Medulla oblongata (tissue), 1 donor: ENCODE measurements at regions not wholly inside any gene's neighbourhood (a gene's known extent, or its start where the extent isn't known, plus 50 kb on each side); places are given as distances from the start of the nearest gene placed in this dataset.
"Not testable (repeated sequence)": the region's sequence is repeated elsewhere in the genome, so short reads cannot be mapped to it uniquely, and the experiment has no call there.

Experiments used
- DNase-seq: peaks from one replicate; pipeline ENCODE4 v3.0.0-alpha.2; 2015; ENCODE audit errors: extremely low spot score

- not testable (repeated sequence) for DNase-seq
Observed at GRCh38 chr2:66242888-66243287, 192.0 kb upstream of the MEIS1 start.

GRCh38 chr2:66242099-66242789, 192.7 kb upstream of the MEIS1 start:
- DNase-seq: no peak

- peak; percentile 40 for DNase-seq
Observed at GRCh38 chr2:66240286-66240685, 194.6 kb upstream of the MEIS1 start.

GRCh38 chr2:66239655-66240054, 195.3 kb upstream of the MEIS1 start:
- DNase-seq: peak; percentile 59

GRCh38 chr2:66237803-66238379, 197.0 kb upstream of the MEIS1 start:
- DNase-seq: no peak

- DNase-seq: no peak
Observed at GRCh38 chr2:66236816-66237802, 197.8 kb upstream of the MEIS1 start.

GRCh38 chr2:66236067-66236685, 198.7 kb upstream of the MEIS1 start:
- no peak for DNase-seq

GRCh38 chr2:66235428-66235827, 199.5 kb upstream of the MEIS1 start:
- DNase-seq: no peak

GRCh38 chr2:66233981-66234380, 200.9 kb upstream of the MEIS1 start:
- DNase-seq: no peak

- DNase-seq: no peak
Observed at GRCh38 chr2:66228128-66228547, 206.8 kb upstream of the MEIS1 start.

- DNase-seq: no peak
Observed at GRCh38 chr2:66217039-66217585, 217.8 kb upstream of the MEIS1 start.

GRCh38 chr2:66212749-66213148, 222.2 kb upstream of the MEIS1 start:
- no peak for DNase-seq

- no peak for DNase-seq
Observed at GRCh38 chr2:66202586-66202985, 232.3 kb upstream of the MEIS1 start.

GRCh38 chr2:66201242-66201641, 233.7 kb upstream of the MEIS1 start:
- DNase-seq: no peak

- DNase-seq: no peak
Observed at GRCh38 chr2:66198873-66199272, 236.1 kb upstream of the MEIS1 start.

GRCh38 chr2:66192888-66193287, 242.0 kb upstream of the MEIS1 start:
- DNase-seq: no peak

GRCh38 chr2:66191311-66191710, 243.6 kb upstream of the MEIS1 start:
- no peak for DNase-seq

GRCh38 chr2:66189553-66189952, 245.4 kb upstream of the MEIS1 start:
- no peak for DNase-seq

- DNase-seq: no peak
Observed at GRCh38 chr2:66186537-66186936, 248.4 kb upstream of the MEIS1 start.

GRCh38 chr2:66185497-66186054, 249.3 kb upstream of the MEIS1 start:
- DNase-seq: no peak

GRCh38 chr2:66177128-66177796, 257.7 kb upstream of the MEIS1 start:
- not testable (repeated sequence) for DNase-seq
